Glomerular visceral epithelial cell (primary cell): ENCODE measurements at regions not wholly inside any gene's neighbourhood (a gene's known extent, or its start where the extent isn't known, plus 50 kb on each side); places are given as distances from the start of the nearest gene placed in this dataset.
A peak's percentile ranks its signal among the peaks of the same experiment; 100 is the strongest.
"Not testable (repeated sequence)": the region's sequence is repeated elsewhere in the genome, so short reads cannot be mapped to it uniquely, and the experiment has no call there.

Experiments
- DNase-seq: peaks from one replicate; pipeline ENCODE4 v3.0.0-alpha.2; 2016; ENCODE audit errors: extremely low spot score

DNA sequence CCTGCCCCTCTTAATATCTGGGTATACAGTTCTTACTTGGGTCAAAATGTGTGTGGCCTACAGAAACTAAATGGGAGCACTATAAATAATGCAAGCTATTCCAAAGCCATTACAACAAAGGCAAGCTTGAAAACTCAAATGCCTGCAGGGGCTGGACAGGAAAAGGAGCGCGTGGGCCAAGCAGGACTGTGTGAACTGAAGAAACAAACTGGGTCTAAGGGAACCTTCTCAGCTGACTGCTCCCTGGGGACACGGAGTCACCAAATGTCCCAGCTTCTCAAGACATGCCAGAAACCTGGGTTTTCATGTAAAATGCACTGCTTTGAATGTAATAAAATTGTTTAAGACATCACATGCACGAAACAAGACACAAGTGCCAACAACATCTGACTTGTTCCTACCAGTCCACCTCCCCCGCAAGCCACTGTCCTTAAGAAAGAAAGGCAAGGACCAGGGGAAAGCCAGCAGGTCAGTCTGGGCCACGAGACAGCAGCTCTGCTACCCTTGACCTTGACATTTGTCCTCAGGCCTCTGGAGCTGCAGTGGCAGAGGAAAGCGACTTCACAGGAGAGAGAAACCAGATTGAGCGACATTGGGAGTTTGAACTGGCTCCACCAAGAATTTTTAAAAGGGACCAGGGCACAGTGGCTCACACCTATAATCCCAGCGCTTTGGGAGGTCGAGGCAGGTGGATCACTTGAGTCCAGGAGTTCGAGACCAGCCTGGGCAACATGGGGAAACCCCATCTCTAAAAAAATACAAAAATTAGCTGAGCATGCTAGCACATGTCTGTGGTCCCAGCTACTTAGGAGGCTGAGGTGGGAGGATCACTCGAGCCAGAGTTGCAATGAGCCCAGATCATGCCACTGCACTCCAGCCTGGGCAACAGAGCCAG, 89.7 kb upstream of the SH3BP4 start:
- DNase-seq: no peak

DNA sequence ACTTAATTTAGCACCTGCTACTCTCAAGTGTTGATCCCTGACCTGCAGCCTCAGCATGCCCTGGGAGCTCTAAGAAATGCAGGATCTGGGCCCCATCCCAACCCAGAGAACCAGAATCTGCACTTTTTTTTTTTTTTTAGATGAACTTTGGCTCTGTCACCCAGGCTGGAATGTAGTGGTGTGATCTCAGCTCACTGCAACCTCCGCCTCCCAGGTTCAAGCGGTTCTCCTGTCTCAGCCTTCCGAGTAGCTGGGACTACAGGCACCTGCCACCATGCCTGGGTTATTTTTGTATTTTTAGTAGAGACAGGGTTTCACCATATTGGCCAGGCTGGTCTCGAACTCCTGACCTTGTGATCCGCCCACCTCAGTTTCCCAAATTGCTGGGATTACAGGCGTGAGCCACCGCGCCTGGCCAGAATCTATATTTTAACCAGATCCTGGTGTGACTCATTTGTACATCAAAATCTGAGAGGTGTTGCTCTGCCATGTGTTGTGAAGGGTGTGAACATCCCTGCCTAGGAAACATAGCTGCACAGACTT, 92.4 kb upstream of the SH3BP4 start:
- not testable (repeated sequence) for DNase-seq

DNA sequence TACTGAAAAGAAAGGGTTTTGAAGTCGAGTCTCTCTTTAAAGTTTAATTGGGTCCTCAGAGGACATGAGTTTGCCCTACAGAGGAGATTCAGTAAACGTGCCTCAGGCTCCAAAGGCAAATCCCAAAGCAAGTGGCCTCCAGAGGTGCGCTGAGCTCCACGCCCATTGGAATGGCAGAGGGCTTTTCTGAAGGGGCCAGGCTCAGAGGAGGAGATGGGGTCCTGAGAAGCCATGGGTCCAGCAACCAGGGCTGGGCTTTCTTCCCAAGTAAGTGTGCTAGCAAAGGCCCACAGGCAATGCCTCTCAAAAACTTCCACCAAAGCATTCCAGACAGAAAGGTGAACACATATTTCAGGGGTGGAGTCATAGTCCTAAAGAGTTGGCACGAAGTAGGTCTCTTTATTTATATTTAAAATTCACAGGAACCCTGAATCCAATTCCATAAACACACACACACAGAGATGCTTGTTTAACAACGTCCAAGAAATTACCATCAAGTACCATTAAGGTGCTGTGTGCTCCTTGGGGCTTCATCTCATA, 93.0 kb upstream of the SH3BP4 start:
- DNase-seq: no peak

DNA sequence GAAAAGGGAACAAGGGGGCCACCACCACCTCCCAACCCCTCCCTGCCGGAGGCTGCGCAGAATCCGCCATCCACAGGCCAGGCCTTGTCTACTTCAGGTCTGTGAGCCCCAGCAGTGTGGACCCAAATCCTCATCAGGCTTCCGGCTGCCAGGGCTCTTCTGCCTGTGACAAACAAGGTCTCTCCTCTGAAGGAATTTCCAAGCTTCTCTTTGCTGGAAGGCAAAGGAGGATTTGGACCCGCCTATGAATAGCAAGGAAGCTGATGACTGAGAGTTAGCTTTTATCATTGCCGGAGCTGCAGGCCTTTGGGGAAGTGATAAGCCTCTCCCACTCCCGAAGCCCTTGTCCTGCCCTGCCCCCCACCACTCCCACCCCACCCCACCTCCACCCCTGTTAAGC, 93.7 kb upstream of the SH3BP4 start:
- no peak for DNase-seq

DNA sequence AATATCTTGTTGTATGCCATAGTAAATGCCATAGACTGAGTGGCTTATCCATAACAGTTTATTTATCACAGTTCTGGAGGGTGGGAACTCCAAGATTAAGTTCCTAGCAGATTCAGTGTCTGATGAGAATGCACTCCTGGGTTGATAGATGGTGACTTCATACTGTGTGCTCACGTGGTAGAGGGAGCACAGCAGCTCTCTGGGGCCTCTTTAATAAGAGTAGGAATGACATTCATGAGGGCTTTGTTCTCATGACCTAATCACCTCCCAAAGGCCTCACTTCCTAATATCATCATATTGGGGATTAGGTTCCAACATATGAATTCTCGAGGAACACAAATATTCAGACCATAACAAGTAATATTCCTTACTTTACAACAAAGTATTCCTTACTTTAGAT, 98.1 kb upstream of the SH3BP4 start:
- DNase-seq: peak; percentile 27

DNA sequence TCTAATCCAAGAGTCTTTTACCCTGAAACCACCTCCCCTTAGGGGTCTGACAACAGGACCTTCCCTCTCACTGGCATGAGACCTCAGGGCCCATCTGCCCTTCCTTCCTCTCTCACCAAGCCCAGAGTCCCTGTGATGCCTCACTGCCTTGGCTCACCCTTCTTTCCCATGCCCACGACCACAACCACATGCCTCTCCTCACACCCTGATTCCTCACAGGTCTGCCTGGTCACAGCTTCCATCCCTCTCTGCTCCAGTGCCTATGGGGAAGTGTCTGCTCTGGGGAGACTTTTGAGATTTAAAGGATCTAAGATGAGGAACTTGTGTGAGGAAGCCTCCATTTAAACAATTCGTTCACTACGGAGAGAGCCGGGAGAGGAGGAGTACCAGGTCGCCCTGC, 98.9 kb upstream of the SH3BP4 start:
- DNase-seq: peak; percentile 71

DNA sequence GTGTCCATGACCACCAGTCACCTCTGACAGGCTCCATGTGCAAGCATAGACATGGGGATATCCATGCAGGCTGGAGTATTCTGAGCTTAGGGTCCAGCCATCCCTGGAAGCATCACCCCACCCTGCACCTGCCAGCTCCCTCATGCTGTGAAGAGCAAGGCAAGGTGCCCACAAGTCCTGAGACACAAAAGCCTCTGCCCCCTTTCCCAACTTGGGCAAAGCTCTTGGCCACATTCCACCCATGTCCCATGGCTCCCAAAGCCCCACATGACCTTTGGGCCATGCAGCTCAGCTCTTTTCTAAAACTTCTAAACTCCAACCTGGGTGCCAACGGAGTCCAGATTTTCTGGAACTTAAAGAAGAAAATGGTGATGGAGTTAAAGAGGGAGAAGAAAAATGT, 99.8 kb upstream of the SH3BP4 start:
- DNase-seq: no peak

DNA sequence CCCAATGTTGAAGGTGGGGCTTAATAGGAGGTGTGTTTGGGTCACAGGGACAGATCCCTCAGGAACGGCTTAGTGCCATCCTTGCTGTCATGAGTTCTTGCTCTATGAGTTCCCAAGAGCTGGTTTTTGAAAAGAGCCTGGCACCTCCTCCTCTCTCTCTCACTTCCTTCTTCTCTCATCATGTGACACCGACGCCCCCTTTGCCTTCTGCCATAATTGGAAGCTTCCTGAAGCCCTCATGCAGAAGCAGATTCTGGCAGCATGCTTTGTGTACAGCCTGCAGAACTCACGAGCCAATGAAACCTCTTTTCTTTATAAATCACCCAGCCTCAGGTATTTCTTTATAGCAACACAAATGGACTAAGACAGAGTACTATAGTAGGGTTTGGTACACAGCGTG, 100.4 kb upstream of the SH3BP4 start:
- DNase-seq: no peak

DNA sequence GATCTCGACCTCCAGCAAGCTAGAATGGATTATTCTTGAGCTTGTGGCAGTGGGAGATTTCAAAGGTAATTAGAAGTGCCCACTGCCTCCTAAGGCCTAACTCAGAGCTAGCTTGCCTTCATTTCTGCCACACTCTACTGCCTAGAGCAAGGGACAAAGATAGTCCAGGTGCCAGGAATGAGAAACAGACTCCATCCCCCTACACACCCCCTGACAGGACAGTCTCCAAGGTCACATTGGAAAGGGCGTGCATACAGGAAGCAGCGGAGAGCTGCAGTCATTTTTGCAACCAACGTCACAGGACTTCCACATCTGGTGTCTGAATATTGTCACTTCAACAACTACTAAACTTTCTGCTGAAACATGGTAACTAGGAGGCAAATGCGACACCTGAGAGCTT, 101.0 kb upstream of the SH3BP4 start:
- no peak for DNase-seq

DNA sequence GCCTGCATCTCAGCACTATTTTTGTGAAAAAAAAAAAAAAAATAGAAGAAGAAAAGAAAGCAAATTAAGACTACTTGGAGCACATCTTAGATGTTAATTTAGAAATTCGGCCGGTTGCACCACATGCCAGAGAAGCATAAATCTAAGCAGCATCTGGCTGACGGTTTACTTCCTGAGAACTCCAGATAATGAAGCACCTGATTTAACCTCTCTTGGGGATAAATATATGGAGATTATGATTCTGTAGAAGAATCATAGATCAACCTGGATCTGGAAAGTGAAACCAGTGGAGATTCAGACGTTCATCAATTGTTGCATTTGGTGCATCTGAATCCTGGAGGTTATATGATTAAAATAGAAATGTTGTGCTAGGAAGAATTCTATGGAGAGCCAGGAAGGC, 102.1 kb upstream of the SH3BP4 start:
- DNase-seq: no peak

DNA sequence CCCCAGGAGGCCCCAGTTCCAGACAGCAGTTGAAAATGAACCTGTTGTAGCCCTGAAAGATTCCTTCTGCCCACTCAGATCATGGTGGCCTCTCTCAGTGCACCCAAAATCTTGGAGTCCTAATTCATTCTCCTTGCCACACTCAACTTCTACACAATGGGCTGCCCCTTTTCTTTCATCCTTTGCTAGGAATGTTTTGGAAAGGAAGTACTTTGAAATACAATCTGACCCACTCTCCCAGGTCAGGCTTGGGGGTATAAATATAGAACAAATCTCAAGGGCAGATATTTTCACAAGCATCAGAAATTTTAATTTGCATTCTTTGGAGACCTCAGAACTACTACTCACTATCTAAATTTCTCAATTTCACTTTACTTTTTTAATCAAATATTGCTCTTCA, 103.2 kb upstream of the SH3BP4 start:
- DNase-seq: no peak

DNA sequence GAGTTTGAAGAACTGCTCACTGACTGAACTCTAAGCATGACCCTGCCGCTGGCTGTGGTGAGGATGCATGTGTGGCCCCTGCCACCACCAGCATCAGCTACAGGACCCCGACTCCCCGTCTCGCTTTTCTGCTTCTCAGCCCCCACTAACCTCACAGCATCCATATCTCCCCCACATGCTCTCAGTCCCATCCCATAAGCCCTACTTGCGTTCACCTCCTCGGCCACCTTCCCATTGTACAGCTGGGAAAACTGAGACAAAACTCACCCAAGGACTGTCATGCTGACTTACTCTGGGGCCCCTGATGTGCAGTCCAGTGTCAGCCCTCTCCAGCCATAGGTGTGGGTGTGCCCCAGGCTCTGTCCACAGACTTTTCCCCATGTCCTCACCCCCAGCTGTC, 104.2 kb upstream of the SH3BP4 start:
- DNase-seq: no peak

DNA sequence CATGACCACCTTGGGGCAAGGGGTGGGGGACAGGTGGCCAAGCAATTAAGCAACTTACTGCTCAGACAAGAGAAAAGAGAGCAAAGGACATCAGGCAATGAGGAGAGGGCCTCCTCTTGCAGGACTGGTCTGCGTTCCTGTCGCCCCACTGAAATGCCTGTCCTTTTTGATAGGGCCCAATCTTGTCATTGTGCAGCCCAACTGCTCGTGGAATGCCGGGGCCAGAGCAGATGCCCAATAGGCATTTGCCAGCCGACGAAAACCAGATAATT, 104.5 kb upstream of the SH3BP4 start:
- DNase-seq: no peak

DNA sequence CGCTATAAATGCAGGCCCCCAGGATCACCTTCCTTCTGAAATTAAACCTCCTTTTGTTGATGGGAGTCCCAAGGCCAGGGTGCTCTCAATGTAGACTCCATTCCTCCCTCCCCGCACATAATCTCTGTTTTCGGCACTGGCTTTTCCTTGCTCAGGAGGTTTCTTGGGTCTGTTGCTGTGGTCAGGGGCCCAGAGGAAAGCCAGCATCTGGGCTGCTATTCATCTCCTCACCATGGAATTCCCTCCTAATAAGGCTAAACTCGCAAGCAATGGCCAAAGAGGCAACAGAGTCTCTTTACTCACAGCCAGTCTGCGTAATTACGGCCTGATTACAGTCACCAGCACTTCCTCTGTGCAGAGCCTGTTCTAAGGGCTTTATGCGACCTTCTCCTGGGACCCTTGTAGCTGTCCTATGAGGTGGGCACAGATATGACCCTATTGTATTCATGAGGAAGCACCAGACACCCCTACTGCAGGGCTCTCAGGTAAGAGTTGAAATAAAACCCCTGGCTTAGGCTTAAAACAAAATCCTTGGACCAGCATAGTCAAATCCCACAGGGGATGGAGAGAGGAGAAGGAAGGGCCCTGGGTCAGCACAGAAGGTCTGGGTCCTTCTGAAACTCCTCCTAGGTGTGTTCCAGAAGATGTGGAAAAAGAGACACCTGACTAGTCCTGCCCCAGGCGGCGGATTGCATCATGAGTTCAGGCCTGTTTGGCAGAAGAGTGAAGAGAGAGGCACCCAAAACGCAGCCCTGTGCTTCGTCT, 105.0 kb upstream of the SH3BP4 start:
- no peak for DNase-seq

DNA sequence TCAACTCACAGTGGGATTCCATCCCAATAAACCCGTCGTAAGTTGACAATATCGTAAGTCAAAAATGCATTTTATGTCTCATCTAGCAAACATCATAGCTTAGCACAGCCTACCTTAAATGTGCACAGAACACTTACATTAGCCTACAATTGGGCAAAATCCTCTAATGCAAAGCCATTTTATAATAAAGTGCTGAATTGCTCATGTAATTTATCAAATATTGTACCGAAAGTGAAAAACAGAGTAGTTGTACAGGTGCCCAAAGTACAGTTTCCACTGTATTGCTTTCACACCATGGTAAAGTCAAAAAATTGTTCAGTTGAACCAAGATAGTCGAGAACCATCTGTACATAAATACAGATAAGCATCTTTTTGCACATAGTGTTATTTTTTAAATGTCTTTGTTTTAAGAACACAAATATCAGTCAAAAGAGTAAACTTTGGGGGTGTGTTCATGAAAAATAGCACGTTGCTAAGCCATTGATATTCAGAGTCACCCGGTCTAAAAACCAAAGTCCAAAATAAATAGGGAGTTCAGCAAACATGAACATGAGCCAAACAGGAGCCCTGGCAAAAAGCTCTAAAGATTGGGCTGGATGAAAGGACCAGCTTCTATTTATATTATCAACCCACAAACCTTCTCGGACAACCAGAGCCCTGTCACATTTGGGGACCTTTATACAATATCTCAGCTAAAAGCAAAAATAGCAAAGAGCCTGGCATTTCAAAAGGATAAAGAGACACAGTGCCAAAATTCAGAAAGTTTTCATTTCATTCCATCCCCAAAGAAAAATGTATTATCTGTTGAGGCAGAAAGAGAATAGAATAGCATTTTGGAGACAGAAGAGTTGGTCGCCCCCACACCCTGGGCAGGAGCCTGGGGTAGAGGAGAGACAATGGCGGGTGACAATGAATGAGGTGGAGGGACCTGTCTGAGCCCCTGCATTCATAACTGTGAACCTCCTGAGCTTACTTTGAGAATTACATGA, 105.9 kb upstream of the SH3BP4 start:
- DNase-seq: no peak

DNA sequence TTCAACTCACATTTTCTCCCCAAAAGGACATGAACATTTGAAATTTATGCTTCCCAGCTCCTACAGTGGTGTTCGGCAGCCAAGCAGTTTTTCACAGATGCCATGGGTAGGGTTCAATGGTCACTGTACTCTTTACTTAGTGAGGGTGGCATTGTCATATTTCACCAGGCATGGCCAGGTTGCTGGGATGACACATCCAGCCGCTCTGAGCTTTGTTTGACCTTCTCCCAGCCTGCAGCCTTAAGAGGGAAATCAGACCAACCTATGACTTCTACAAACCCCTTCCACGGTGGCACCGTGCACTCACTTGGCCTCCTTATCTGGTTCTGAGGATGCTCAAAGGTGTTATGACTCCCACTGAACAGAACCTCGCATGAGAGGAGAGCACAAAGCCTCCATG, 108.4 kb upstream of the SH3BP4 start:
- DNase-seq: no peak

DNA sequence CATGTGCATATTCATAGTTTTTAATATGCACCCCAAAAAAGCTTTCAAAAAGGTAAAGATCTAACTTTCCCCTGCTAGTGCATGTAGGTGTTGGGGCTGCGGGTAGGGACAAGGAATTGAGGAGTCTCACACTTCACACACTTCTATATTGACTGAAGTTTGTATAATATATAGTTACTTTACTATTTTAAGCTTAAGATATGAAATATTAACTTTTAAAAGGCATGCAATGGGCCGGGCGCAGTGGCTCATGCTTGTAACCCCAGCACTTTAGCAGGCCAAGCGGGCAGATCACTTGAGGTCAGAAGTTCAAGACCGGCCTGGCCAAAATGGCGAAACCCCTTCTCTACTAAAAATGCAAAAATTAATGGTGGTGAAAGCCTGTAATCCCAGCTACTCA, 109.1 kb upstream of the SH3BP4 start:
- DNase-seq: no peak

DNA sequence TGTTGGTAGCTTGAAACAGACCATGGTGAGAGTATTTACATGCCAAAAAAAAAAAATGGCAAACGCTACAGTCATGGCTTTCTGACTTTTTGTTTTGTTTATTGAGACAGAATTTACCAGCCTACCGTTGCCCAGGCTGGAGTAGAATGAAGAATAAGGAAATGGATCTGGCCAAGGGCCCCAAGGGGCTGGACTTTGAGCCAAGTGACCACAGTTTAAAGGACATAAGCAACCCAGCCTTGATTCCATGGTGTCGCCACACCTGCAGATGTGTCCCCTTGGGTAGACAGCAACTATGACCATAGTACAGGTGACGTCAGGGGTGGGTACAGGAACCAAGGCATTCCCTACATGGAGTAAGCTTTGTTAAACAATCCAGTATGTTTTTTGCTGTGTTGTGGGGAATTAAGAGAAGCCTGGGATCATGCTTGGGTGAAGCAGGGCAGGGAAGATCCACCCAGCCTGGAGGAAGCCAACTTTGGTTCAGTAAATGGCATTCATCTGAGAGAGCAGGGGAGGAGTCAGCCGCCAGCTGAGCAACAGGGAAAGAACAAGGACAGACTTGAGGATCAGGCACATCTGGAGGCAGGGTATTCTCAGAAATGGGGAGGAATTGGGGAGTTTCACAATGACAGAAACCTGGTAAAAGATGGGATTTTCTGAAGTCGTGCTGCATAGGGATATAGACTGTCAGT, 110.3 kb upstream of the SH3BP4 start:
- peak; percentile 16 for DNase-seq

DNA sequence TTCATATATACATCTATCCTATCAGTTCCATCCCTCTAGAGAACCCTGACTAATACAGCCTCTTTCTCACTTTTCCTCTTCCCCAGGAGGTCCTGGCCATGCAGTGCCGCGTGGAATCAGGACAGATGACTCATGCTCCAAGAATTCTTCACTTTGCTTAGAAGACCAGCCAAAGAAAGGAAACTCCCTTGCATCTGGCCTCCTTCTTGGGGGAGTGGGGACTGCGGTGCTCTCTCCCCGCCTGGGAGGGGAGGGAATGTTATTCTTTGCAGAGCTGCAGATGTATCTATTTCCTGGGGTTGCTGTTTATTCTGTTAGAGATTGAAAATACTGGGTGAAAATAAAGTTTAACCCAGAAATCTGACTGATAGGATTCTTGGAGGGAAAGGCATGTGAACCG, 111.5 kb upstream of the SH3BP4 start:
- DNase-seq: peak; percentile 99

DNA sequence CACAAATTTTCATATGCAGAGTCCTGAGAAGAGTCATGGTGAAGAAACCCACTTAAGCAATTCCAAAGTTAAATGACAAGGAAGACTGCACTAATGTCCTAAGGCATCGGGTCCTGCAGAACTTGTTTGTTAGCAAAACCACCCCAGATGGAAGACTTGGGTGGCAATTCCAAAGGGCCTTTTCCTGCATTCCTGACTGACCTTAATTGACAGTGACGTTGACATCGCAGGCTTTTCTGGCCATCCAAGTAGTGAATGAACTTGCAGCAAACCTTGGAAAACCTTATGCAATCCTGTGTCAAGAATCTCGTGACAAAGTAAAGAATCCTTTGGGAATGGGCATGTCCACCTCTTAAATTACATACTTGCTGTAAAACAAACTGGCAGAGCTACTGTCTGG, 112.5 kb upstream of the SH3BP4 start:
- DNase-seq: peak; percentile 97

DNA sequence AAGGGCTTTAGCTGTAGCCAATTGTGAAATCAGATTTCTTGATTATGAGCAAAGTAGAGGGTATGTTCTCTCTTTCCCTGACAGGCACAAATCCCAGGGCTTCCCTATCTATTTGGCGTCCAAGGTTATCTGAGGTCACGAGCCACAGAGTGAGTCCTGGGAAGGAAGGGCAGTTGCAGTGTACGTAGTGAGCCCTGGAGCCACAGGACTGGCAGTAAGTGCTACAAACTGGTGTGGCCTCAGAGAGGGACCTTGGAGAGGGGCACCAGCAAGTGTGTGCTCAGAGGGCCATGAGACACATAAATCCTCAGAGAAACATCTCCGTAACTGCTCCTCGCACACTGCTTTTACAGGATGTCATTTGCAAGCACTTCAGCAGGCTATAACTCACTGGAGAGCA, 115.5 kb upstream of the SH3BP4 start:
- no peak for DNase-seq
